Right ventricle myocardium inferior (tissue), 1 donor: ENCODE measurements at regions not wholly inside any gene's neighbourhood (a gene's known extent, or its start where the extent isn't known, plus 50 kb on each side); places are given as distances from the start of the nearest gene placed in this dataset.
"Not testable (repeated sequence)": the region's sequence is repeated elsewhere in the genome, so short reads cannot be mapped to it uniquely, and the experiment has no call there.

Experiments used
- ATAC-seq: fragments of 200-7000 bp; cut with Tn5 transposase; one replicate; pipeline ENCODE4 v1.9.1; 2020; ENCODE audit warnings: mild to moderate bottlenecking, moderate library complexity
- DNase-seq: peaks from one replicate; pipeline ENCODE4 v3.0.0; 2021; ENCODE audit errors: missing footprints
- intact Hi-C: fragments of 100-400 bp; cut with DNase I; formaldehyde crosslinking; loops from one replicate; pipeline ENCODE4 v1.11.0; 2022
- donor health status: DM: no; HTN: yes; CAD: no; lungs with severe emphysema.

DNA sequence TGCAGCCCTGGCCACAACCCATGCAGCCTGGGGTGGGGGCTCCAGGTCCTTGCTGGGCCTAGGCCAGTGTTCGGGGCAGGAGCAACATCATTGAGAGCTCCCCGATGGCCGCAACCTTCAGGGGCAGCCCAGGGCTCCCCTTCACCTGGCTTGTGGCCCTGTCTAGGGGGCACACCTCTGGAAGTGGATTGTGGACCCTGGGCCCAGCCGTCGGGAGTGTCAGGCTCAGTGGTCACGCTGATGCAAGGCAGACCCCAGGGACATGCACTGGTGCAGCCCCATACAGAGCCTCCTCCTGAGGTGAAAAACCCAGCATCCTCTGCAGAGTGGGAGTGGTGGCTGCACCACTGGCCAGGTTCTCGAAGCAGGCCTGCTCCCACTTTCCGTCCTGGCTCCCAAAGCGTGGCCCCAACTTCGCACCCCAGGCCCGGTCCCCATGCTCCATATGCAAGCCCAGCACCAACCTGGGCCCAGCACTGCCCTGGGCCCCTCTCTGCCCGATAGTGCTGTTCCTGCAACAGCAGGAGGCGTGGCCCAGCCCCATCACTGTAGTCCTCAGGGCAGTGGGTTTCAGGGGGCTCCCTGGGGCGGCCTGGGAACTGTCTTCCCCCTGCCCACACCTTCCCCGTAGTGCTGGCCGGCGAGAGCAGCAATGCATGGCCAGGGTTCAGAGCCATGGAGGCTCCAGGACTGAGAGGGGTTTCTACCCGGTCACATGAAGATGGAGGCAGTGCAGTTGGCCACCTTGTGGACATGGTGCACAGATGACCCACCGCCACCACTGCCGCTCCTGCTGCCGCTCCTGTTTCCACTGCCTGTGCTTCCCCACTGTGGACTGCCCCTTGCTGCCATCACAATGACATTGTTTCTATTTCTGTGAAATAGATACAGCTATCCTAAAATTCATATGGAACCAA, 303.9 kb upstream of the NRG3 start:
- intact Hi-C loops = no loop called here
- DNase-seq = no peak
- no peak for ATAC-seq

DNA sequence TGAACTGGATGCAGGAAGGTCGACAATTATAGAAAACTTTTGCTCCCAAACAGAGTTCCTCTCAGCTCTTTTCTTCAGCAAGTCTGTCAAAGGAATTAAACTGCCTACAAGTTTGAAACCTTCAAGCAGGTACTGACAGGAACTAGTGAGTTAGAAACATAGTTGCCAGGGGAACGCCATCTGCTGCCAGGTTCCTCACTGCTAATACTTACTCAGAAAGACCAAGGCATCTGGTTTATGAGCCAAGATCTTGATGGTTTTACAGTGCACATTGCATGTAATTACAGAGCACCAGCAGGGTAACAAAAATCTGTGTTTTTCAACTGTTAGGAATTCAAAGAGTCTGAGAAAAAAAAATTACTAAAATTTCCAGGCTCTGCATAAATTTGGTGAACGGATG, 300.0 kb upstream of the NRG3 start:
- intact Hi-C loops = no loop called here
- ATAC-seq = no peak
- DNase-seq = no peak

- intact Hi-C loops = no loop called here
- ATAC-seq = no peak
- DNase-seq = no peak
Observed at GRCh38 chr10:81576336-81576735, 298.7 kb upstream of the NRG3 start.

GRCh38 chr10:81594991-81595390, 280.0 kb upstream of the NRG3 start:
- intact Hi-C loops = no loop called here
- no peak for DNase-seq

DNA sequence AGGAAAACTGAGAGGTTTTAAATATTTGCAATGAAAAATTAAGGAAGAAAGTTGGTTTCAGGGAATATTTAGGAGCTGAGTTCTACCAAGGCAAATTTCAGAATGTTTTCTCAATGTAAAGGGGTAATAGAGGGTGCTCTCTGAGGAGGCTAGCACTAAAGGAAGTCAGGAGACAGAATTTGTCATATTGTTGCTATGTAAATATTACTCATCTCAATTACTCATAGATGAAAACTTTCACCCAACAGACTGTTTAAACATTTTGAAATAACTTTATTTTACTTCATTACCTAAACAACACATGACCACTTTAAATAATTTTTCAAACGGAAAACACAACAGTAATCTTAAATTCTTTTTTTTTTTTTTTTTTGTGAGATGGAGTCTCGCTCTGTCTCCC, 274.8 kb upstream of the NRG3 start:
- no peak for ATAC-seq
- intact Hi-C loops = no loop called here
- no peak for DNase-seq

More at GRCh38 chr10:81594991-81595390, 280.0 kb upstream of the NRG3 start:
- no peak for ATAC-seq

- DNase-seq = no peak
- no peak for ATAC-seq
- intact Hi-C loops = no loop called here
Observed at GRCh38 chr10:81603106-81603620, 271.8 kb upstream of the NRG3 start.

DNA sequence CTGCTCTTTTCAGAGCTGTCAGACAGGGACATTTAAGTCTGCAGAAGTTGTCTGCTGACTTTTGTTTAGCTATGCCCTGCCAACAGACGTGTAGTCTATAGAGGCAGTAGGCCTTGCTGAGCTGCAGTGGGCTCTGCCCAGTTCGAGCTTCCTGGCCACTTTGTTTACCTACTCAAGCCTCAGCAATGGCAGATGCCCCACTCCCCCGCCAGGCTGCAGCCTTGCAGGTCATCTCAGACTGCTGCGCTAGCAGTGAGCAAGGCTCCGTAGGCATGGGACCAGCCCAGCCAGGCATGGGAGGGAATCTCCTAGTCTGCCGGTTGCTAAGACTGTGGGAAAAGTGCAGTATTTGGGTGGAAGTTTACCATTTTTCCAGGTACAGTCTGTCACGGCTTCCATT, 230.5 kb upstream of the NRG3 start:
- DNase-seq, ATAC-seq, intact Hi-C loops: not testable (repeated sequence)

GRCh38 chr10:81655986-81656385, 219.0 kb upstream of the NRG3 start:
- ATAC-seq (no peak), DNase-seq (no peak)
- intact Hi-C loops = no loop called here

GRCh38 chr10:81662837-81663236, 212.2 kb upstream of the NRG3 start:
- intact Hi-C loops = no loop called here
- DNase-seq (no peak), ATAC-seq (no peak)

DNA sequence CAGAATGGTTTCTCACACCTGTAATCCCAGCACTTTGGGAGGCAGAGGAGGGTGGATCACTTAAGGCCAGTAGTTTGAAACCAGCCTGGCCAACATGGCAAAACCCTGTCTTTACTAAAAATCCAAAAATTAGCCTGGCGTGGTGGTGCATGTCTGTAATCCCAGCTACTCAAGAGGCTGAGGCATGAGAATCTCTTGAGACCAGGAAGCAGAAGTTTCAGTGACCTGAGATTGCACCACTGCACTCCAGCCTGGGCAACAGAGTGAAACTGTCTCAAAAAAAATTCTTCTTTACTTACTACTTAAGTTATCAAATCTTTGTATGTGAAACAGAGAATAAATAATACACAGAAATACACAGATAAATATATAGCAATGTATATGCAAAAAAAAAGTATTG, 210.2 kb upstream of the NRG3 start:
- intact Hi-C loops, DNase-seq, ATAC-seq: not testable (repeated sequence)

GRCh38 chr10:81674941-81675340, 200.1 kb upstream of the NRG3 start:
- ATAC-seq (no peak), DNase-seq (no peak)
- intact Hi-C loops = no loop called here

DNA sequence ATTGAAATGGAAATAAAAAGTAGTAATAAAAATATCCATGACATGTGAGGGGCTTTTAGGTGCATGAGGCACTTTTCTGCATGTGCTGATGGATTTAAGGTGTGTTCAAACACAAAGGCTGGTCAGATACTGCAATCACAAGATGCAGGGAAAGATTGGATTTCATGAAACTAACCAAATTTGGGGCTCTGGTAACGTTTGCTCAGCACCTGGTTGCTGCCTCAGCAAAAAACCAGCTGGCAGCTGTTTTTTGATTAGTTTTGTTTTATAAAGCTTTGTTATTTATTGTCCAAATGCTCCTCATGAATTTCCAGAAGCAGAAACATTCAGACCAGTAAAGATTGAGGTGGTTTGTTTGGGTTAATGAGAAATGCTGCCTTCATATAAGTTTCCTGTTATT, 195.7 kb upstream of the NRG3 start:
- DNase-seq (no peak), ATAC-seq (no peak)
- intact Hi-C loops = no loop called here

DNA sequence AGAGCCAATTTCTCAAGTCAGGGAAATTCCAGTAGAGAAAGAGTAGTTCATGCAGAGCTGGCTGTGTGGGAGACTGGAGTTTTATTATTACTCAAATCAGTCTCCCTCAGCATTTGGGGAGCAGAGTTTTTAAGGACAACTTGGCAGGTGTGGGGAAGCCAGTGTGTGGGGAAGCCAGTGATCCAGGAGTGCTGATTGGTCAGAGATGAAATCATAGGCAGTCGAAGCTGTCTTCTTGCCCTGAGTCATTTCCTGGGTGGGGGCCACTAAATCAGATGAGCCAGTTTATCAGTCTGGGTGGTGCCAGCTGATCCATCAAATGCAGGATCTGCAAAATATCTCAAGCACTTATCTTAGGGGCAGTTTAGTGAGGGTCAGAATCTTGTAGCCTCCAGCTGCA, 194.6 kb upstream of the NRG3 start:
- ATAC-seq (no peak), DNase-seq (no peak)
- intact Hi-C loops = no loop called here

- DNase-seq (no peak), ATAC-seq (no peak)
- intact Hi-C loops = no loop called here
Observed at GRCh38 chr10:81688459-81688858, 186.5 kb upstream of the NRG3 start.

GRCh38 chr10:81696609-81697388, 178.2 kb upstream of the NRG3 start:
- ATAC-seq = no peak
- intact Hi-C loops = no loop called here

GRCh38 chr10:81704596-81704995, 170.4 kb upstream of the NRG3 start:
- intact Hi-C loops = no loop called here
- DNase-seq (no peak), ATAC-seq (no peak)

More at GRCh38 chr10:81696609-81697388, 178.2 kb upstream of the NRG3 start:
- DNase-seq = no peak

DNA sequence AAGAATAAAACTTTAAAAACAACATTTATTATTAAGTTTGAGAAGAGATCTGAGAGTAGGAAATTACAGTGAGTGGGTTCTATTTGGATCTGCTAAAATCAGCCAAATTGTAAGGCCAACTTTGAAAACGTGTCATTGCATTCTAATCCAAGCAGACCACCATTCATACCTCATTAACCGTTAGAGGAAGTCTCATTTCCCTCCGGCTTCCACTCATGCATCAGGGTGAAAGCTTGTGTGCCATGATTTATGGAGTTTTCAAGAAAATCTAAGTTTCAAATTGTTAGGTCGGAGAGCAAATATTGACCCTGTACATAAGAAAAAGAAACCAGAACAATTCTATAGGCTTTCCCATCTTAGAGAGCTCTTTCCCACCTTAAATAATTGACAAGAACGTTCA, 166.6 kb upstream of the NRG3 start:
- ATAC-seq (no peak), DNase-seq (no peak)
- intact Hi-C loops = no loop called here

- no peak for ATAC-seq
- no peak for DNase-seq
- intact Hi-C loops = no loop called here
Observed at GRCh38 chr10:81708929-81709328, 166.1 kb upstream of the NRG3 start.

- ATAC-seq = no peak
Observed at GRCh38 chr10:81722399-81722798, 152.6 kb upstream of the NRG3 start.

GRCh38 chr10:81724431-81724830, 150.6 kb upstream of the NRG3 start:
- intact Hi-C loops = no loop called here
- no peak for ATAC-seq

More at GRCh38 chr10:81722399-81722798, 152.6 kb upstream of the NRG3 start:
- DNase-seq = no peak
- intact Hi-C loops = no loop called here

More at GRCh38 chr10:81724431-81724830, 150.6 kb upstream of the NRG3 start:
- no peak for DNase-seq
